ENCODE measurements at regions not wholly inside any gene's neighbourhood (a gene's known extent, or its start where the extent isn't known, plus 50 kb on each side); places are given as distances from the start of the nearest gene placed in this dataset.

DNA sequence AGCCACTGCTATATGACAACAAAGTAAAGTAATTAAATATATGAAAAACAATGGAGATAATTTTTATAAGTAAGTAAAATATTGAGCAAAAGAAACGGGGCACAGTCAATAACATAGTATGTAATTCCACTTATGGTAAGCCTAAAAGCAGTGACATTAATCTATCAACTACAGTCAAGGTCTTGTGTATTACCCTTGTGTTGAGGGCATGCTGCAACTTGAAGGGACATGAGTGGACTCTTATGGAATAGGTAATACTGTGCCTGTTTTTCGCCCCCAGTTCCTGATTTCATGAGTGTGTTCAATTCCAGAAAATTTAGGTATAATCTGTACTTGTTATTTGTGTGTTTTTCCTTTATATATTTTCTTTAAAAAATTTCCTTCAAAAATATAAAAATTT, 201.3 kb upstream of the SLITRK6 start:
- no peaks in the 10 kb centered on the region for H3K4me1 ChIP-seq (ENCODE audit: control insufficient read depth, low read length)
- no peaks in the 10 kb centered on the region for H3F3A ChIP-seq (ENCODE audit: control insufficient read depth, insufficient read depth)
- H3K27ac ChIP-seq (ENCODE audit: low read depth, low read length) = no peak overlapping the region
- H3K27me3 ChIP-seq (ENCODE audit: control insufficient read depth, low read length) = no peaks in the 10 kb centered on the region
- H3K79me2 ChIP-seq (ENCODE audit: control insufficient read depth, low read length) = no peaks in the 10 kb centered on the region
- no peaks in the 10 kb centered on the region for H4K20me1 ChIP-seq (ENCODE audit: control insufficient read depth, insufficient read depth, low read depth, low read length)
- no peaks in the 10 kb centered on the region for H3K36me3 ChIP-seq (ENCODE audit: control insufficient read depth, low read length)
- H3K9me2 ChIP-seq (replicated peaks; ENCODE audit: control insufficient read depth, low read length) = no peaks in the 10 kb centered on the region
- H3K9me3 ChIP-seq (ENCODE audit: control insufficient read depth, insufficient read depth, low read length) = no peaks in the 10 kb centered on the region
- no peak overlapping the region for H3K4me2 ChIP-seq (ENCODE audit: low read length)
- TF ChIP-seq EZH2phosphoT487 (IDR thresholded peaks at IDR 0.05; ENCODE audit: borderline replicate concordance, low read length) = no peak
- TF ChIP-seq, protein P1, sequence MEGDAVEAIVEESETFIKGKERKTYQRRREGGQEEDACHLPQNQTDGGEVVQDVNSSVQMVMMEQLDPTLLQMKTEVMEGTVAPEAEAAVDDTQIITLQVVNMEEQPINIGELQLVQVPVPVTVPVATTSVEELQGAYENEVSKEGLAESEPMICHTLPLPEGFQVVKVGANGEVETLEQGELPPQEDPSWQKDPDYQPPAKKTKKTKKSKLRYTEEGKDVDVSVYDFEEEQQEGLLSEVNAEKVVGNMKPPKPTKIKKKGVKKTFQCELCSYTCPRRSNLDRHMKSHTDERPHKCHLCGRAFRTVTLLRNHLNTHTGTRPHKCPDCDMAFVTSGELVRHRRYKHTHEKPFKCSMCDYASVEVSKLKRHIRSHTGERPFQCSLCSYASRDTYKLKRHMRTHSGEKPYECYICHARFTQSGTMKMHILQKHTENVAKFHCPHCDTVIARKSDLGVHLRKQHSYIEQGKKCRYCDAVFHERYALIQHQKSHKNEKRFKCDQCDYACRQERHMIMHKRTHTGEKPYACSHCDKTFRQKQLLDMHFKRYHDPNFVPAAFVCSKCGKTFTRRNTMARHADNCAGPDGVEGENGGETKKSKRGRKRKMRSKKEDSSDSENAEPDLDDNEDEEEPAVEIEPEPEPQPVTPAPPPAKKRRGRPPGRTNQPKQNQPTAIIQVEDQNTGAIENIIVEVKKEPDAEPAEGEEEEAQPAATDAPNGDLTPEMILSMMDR (IDR thresholded peaks at IDR 0.05; ENCODE audit: low read depth, low read length, poor library complexity, severe bottlenecking) = no peak
- no peak overlapping the region for H3K4me3 ChIP-seq (ENCODE audit: low read length)

DNA sequence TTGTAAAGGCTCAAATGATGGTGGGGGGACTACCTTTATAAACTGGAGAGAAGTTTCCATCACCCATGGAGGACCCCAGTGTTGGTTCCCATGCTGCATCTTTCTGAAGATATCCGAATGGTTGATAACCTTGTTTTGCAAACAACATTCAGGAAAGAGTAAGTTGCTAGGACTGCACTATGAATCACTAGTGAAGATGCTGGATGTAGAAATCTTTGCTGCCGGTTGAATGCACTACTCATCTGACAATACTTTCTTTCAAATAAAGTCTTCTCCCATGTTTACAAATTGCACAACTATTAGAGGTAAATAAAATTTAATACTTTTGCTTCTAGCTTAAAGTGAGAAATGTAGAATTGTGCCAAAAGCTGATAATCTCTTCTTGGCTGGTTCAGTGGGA, 198.4 kb upstream of the SLITRK6 start:
- no peak for TF ChIP-seq EZH2phosphoT487 (IDR thresholded peaks at IDR 0.05; ENCODE audit: borderline replicate concordance, low read length)
- TF ChIP-seq, protein P1 (IDR thresholded peaks at IDR 0.05; ENCODE audit: low read depth, low read length, poor library complexity, severe bottlenecking) = no peak
- Histone ChIP-seq H3K36me3 (ENCODE audit: control insufficient read depth, low read length) (no peaks in the 10 kb centered on the region), H3K9me3 (ENCODE audit: control insufficient read depth, insufficient read depth, low read length) (no peaks in the 10 kb centered on the region), H4K20me1 (ENCODE audit: control insufficient read depth, insufficient read depth, low read depth, low read length) (no peaks in the 10 kb centered on the region), H3K9me2 (replicated peaks; ENCODE audit: control insufficient read depth, low read length) (no peaks in the 10 kb centered on the region), H3K4me1 (ENCODE audit: control insufficient read depth, low read length) (no peaks in the 10 kb centered on the region), H3K27me3 (ENCODE audit: control insufficient read depth, low read length) (no peaks in the 10 kb centered on the region), H3F3A (ENCODE audit: control insufficient read depth, insufficient read depth) (no peaks in the 10 kb centered on the region), H3K4me3 (ENCODE audit: low read length) (no peak overlapping the region), H3K27ac (ENCODE audit: low read depth, low read length) (no peak overlapping the region), H3K79me2 (ENCODE audit: control insufficient read depth, low read length) (no peaks in the 10 kb centered on the region), H3K4me2 (ENCODE audit: low read length) (no peak overlapping the region)

DNA sequence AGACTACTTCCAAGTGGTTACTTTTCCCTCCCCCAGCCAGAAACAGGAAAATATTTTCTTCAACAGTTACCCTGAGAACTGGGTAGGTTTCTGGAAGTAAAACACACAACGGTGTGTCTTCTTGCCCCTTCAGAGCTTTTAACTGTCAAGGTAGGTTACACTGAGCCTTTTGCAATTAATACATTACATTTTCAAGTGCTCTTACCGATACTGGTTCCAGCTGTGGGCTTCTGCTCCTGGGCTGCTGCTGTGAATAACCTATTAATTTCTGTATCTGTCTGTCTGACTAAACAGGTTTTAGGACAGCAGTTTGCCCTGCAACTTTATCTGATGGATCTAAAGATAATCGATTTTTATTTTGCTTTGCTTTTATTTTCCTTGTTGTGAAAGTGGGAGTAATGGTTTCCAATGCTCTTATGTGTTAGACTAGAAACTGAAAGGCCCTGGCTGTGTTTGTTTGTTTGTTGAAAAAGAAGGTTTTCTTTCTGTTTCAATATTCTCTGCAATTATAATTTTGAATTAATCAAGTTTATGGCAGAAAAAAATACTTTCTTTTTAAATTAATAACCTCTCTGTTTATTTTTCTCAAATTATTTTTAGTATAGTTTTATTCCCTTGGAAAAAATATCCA, 196.7 kb upstream of the SLITRK6 start:
- H3K36me3 ChIP-seq (ENCODE audit: control insufficient read depth, low read length) = no peaks in the 10 kb centered on the region
- no peaks in the 10 kb centered on the region for H3K4me1 ChIP-seq (ENCODE audit: control insufficient read depth, low read length)
- no peak for TF ChIP-seq EZH2phosphoT487 (IDR thresholded peaks at IDR 0.05; ENCODE audit: borderline replicate concordance, low read length)
- TF ChIP-seq, protein P1 (IDR thresholded peaks at IDR 0.05; ENCODE audit: low read depth, low read length, poor library complexity, severe bottlenecking) = no peak
- H3K27ac ChIP-seq (ENCODE audit: low read depth, low read length) = no peak overlapping the region
- no peaks in the 10 kb centered on the region for H3K9me3 ChIP-seq (ENCODE audit: control insufficient read depth, insufficient read depth, low read length)
- H3K9me2 ChIP-seq (replicated peaks; ENCODE audit: control insufficient read depth, low read length) = no peaks in the 10 kb centered on the region
- H3F3A ChIP-seq (ENCODE audit: control insufficient read depth, insufficient read depth) = no peaks in the 10 kb centered on the region
- H4K20me1 ChIP-seq (ENCODE audit: control insufficient read depth, insufficient read depth, low read depth, low read length) = no peaks in the 10 kb centered on the region
- H3K27me3 ChIP-seq (ENCODE audit: control insufficient read depth, low read length) = no peaks in the 10 kb centered on the region
- no peak overlapping the region for H3K4me2 ChIP-seq (ENCODE audit: low read length)
- H3K79me2 ChIP-seq (ENCODE audit: control insufficient read depth, low read length) = no peaks in the 10 kb centered on the region
- no peak overlapping the region for H3K4me3 ChIP-seq (ENCODE audit: low read length)

Measured in DOHH2 (cell line).